Thyroid gland (tissue), 4 donors: ENCODE measurements at regions not wholly inside any gene's neighbourhood (a gene's known extent, or its start where the extent isn't known, plus 50 kb on each side); places are given as distances from the start of the nearest gene placed in this dataset.

Experiments used
- DNase-seq, 2 donors: peaks; one replicate each; pipeline ENCODE4 v3.0.0-alpha.2; 2019
- H3K27ac ChIP-seq, 3 donors: fragments of 200-600 bp; sonication (generic); 1 replicate in 2 of 3; 2 replicates in 1 of 3; pipeline ENCODE4 v1.5.1; 2016 to 2019; ENCODE audit warnings: mild to moderate bottlenecking in 1 of 3, moderate library complexity in 1 of 3
- H3K27me3 ChIP-seq: fragments of 200-600 bp; sonication (generic); one replicate; pipeline ENCODE4 v1.5.1; 2019
- H3K36me3 ChIP-seq, 2 donors: fragments of 200-600 bp; sonication (generic); one replicate each; pipeline ENCODE4 v1.5.1; 2016 to 2019
- H3K4me1 ChIP-seq, 2 donors: fragments of 200-600 bp; sonication (generic); one replicate each; pipeline ENCODE4 v1.5.1; 2017 to 2019
- H3K4me3 ChIP-seq, 3 donors: fragments of 200-600 bp; sonication (generic); replicated peaks in 1 of 3; 1 replicate in 2 of 3; 2 replicates in 1 of 3; pipeline ENCODE4 v1.5.1; 2016; ENCODE audit warnings: mild to moderate bottlenecking in 1 of 3
- H3K9me3 ChIP-seq: fragments of 200-600 bp; sonication (generic); one replicate; pipeline ENCODE4 v1.5.1; 2017
- CTCF ChIP-seq, 6 experiments: fragments of 200-600 bp in 3 of 6; fragments of 450-650 bp in 3 of 6; sonication (generic) in 3 of 6; IDR thresholded peaks; one replicate each; pipeline ENCODE4 v1.5.1; 2016 to 2019; ENCODE audit warnings: antibody characterized with exemption in 6 of 6, mild to moderate bottlenecking in 2 of 6, inconsistent platforms in 1 of 6, moderate library complexity in 1 of 6
- POLR2A ChIP-seq, 2 donors: fragments of 450-650 bp; IDR thresholded peaks; one replicate each; pipeline ENCODE4 v1.6.1; 2017; ENCODE audit warnings: antibody characterized with exemption in 2 of 2, mild to moderate bottlenecking in 2 of 2, moderate library complexity in 1 of 2
- WGBS, 2 donors: methylation state at CpG; one replicate each; pipeline ENCODE4 v1.1.5; 2017; 5-methylcytosine and 5-hydroxymethylcytosine counted together
- intact Hi-C: fragments of 100-400 bp; cut with DNase I; formaldehyde crosslinking; loops from one replicate; pipeline ENCODE4 v1.15.1; 2023

GRCh38 chr10:20709708-20710107, 187.4 kb downstream of the NEBL start:
- H3K9me3 ChIP-seq = no peaks in the 10 kb centered on the region
- no peak for TF ChIP-seq POLR2A (IDR thresholded peaks at IDR 0.05)
- no peak for TF ChIP-seq CTCF (IDR thresholded peaks at IDR 0.05)
- no peak for DNase-seq
- H3K36me3 ChIP-seq = no peaks in the 10 kb centered on the region
- no peaks in the 10 kb centered on the region for H3K4me1 ChIP-seq
- H3K27ac ChIP-seq = no peak overlapping the region
- intact Hi-C loops = no loop called here
- H3K27me3 ChIP-seq = no peaks in the 10 kb centered on the region
- 91 to 93% methylated on average over 2 of the region's 2 CpGs for WGBS, 2 donors
- H3K4me3 ChIP-seq = no peak overlapping the region

- WGBS, 2 donors = 94 to 95% methylated on average over 4 of the region's 4 CpGs
- no peak for DNase-seq
- Histone ChIP-seq H3K4me3 (no peak overlapping the region), H3K36me3 (no peaks in the 10 kb centered on the region), H3K4me1 (no peaks in the 10 kb centered on the region), H3K27ac (no peak overlapping the region), H3K9me3 (no peaks in the 10 kb centered on the region), H3K27me3 (no peaks in the 10 kb centered on the region)
- intact Hi-C loops = no loop called here
- TF ChIP-seq POLR2A (IDR thresholded peaks at IDR 0.05) (no peak), CTCF (IDR thresholded peaks at IDR 0.05) (no peak)
These were observed 188.8 kb downstream of the NEBL start for GRCh38 chr10:20708305-20708704.

GRCh38 chr10:20707251-20707650, 189.9 kb downstream of the NEBL start:
- H3K4me3 ChIP-seq = no peak overlapping the region
- WGBS, 2 donors = 88 to 92% methylated on average over 3 of the region's 3 CpGs
- no peaks in the 10 kb centered on the region for H3K4me1 ChIP-seq
- TF ChIP-seq CTCF (IDR thresholded peaks at IDR 0.05) = no peak
- TF ChIP-seq POLR2A (IDR thresholded peaks at IDR 0.05) = no peak
- intact Hi-C loops = no loop called here
- H3K27me3 ChIP-seq = no peaks in the 10 kb centered on the region
- H3K9me3 ChIP-seq = no peaks in the 10 kb centered on the region
- H3K27ac ChIP-seq = no peak overlapping the region
- DNase-seq = no peak
- no peaks in the 10 kb centered on the region for H3K36me3 ChIP-seq

- Histone ChIP-seq H3K27ac (no peak overlapping the region), H3K27me3 (no peaks in the 10 kb centered on the region), H3K4me1 (no peaks in the 10 kb centered on the region), H3K4me3 (no peak overlapping the region), H3K36me3 (no peaks in the 10 kb centered on the region), H3K9me3 (no peaks in the 10 kb centered on the region)
- intact Hi-C loops = no loop called here
- DNase-seq = no peak
- TF ChIP-seq CTCF (IDR thresholded peaks at IDR 0.05) (no peak), POLR2A (IDR thresholded peaks at IDR 0.05) (no peak)
These were observed 198.3 kb downstream of the NEBL start for GRCh38 chr10:20698837-20699236.

GRCh38 chr10:20694296-20694695, 202.8 kb downstream of the NEBL start:
- TF ChIP-seq POLR2A (IDR thresholded peaks at IDR 0.05) = no peak
- no peak for TF ChIP-seq CTCF (IDR thresholded peaks at IDR 0.05)
- intact Hi-C loops = no loop called here
- Histone ChIP-seq H3K27ac (no peak overlapping the region), H3K4me3 (no peak overlapping the region), H3K27me3 (no peaks in the 10 kb centered on the region), H3K9me3 (no peaks in the 10 kb centered on the region), H3K36me3 (no peaks in the 10 kb centered on the region), H3K4me1 (no peaks in the 10 kb centered on the region)
- DNase-seq = no peak
